DMS114 treated with DMSO at 0.1 percent for 48 hours (cell line): ENCODE measurements at regions not wholly inside any gene's neighbourhood (a gene's known extent, or its start where the extent isn't known, plus 50 kb on each side); places are given as distances from the start of the nearest gene placed in this dataset.

Source experiments
- DNase-seq: peaks from one replicate; lab custom pipeline; 2025; ENCODE audit not compliant: unreplicated experiment; lab: John Stamatoyannopoulos, UW

GRCh38 chr10:4012848-4013247, 227.8 kb upstream of the KLF6 start:
- no peak for DNase-seq

DNA sequence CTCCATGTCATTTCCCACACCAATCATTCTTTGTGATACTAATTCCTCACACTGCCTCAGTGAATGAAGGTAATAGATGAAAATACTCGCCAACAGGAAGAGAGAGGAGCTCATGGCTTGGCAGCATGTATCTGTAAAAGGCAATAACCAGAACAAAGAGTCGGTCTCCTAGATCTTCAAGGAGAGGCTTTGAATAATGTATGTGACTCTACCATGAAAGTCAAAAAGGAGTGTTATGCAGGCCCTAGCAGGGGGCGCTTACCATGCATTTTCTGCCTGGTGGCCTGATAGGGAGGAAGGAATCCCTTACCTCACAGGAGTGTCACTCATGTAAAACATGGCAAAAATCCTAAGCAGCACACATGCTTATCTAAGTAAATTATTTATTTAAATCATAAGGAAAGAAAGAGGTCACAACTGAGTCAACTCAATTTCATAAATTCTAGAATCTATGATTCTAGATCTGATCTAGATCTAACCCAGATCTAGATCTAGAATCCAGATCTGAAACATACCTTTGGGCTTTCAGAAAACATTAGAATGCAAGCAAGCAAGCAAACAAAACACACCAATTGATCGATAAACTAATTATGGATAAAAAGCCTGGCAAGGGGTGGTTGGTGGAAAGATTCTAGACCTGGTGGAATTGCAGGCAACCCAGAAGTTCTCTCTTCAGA, 226.3 kb upstream of the KLF6 start:
- no peak for DNase-seq

GRCh38 chr10:4008676-4009382, 223.8 kb upstream of the KLF6 start:
- DNase-seq, result no peak

DNA sequence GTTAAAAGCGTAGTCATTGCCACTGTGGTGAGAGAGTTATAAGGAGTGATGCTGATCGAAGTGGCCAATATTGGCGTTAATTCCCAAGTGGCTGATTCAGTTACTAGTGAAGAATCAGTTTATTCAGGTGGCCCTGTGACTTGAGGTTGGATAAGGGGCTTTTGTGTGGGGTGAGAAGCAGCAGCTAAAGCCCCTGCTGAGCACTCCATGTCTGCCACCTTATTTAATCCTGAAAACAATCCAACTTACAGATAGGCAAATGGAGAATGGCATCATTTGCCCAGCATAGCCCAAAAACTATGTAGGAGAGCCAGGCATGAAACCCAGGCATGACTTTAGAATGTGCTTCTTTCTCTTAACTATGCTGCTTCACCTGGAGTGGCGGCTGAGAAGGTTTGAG, 222.8 kb upstream of the KLF6 start:
- no peak for DNase-seq

DNA sequence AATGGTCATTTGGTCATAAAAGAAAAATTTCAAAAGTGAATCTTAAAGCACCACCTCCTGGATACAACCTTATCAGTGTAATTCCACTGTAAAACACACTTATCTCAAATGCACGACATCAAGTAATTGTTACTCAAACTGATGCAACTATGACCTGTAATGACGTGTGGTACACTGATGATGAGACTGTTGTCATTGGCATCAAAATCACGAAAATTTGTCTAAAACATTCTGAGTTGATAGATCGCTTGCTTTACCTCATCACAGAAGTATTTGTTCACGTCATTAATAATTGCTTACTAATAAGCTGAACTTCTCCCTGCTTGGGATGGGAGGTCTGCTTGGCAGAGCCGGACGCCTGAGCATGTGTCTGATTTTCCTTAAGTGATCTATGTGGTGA, 221.8 kb upstream of the KLF6 start:
- DNase-seq, result no peak

DNA sequence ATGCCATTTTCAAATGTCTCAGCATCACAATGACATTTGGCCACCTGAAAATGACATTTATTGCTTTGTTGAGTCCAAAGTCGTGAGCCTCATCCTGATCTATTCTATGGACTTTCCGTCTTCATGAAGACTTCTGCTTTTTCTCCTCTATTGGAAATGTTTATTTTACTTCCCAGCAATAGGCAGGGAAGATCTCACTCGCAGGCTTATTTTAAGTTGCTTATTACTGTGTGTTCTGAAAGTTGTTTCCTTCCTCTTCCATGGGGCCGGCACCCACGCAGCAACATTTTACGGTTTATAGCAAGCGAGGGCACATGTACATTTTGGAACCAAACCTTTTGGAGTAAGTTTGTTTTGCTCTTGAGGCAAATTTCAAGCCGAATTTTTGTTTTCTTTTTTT, 221.0 kb upstream of the KLF6 start:
- no peak for DNase-seq

- no peak for DNase-seq
Measured at GRCh38 chr10:4004990-4005389, 220.0 kb upstream of the KLF6 start.

- DNase-seq, result no peak
Measured at GRCh38 chr10:4004144-4004543, 219.1 kb upstream of the KLF6 start.

GRCh38 chr10:4003348-4003973, 218.5 kb upstream of the KLF6 start:
- DNase-seq, result no peak

DNA sequence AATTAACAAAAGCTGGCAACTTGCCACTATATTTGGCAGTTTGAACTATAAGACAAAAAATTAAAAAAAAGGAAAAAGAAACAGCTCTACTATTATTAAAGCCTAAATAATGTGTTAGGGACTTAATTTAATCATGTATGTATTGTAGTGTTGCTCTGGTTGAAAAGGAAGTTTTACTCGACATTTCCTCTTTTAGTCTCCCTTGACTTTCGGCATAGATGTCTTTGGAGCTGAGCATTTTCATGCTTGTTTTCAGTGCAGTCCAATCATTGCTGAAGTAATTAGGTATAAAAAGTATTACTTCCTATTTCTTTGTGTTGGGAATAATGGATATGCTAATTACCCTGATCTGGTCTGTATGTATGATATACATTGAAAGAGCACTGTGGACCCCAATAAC, 216.8 kb upstream of the KLF6 start:
- DNase-seq, result no peak

GRCh38 chr10:3999642-4000041, 214.6 kb upstream of the KLF6 start:
- no peak for DNase-seq

DNA sequence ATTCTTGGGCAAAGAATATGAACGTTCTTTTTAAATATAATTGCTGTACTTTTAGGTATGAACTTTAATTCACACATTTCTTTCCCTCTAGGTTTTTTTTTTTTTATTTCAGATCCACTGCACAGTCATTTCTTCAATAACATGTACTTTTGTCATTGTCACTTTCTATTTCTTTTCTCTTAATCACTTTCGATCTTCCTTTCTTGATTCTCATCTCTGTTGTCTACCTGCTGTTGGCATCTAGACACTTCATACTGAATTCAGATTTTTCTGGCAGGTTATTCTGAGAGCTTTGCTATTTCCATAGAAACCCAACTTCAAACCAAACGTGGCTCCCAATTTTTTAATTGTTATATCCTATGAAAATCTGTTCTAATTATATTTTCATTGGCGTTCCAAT, 211.7 kb upstream of the KLF6 start:
- DNase-seq, result no peak

GRCh38 chr10:3995302-3996210, 210.5 kb upstream of the KLF6 start:
- DNase-seq, result no peak

DNA sequence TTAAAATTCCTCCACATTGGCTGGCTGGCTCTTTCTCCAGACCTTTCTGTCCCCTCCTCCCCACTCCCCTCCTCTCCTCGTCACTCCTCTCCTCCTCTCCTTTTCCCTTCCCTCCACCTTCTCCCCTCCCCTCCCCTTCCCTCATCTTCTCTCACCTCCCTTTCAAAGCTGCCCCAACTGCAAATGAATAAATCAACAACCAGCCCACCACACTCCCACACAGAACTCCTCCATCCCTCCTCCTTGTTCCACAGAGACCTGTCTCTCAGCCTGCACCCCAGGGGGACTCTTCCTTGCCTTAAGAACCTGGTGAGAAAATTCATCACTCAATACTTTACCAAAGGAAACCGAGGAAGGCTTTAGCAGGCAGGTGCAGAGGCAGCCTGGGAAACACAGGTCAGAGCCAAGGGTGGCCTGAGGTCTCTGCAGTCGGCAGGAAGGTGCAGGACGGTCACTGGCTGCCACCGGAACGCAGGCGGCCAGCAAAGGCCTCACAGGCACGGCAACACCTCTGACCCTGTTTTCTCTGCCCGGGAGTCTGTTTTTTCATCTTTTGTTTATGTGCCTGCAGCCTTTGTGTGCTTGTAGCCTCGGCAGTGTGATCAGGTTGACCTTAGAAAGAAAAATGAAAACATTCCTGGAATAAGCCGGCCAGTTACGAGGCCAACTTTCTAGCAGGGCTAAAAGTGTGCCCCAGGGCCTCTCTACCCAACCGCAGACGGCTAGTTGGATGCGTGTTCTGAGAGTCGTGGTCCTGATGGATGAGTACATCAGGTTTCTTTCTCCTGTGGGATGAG, 207.6 kb upstream of the KLF6 start:
- no peak for DNase-seq

GRCh38 chr10:3990307-3990706, 205.3 kb upstream of the KLF6 start:
- DNase-seq, result no peak

DNA sequence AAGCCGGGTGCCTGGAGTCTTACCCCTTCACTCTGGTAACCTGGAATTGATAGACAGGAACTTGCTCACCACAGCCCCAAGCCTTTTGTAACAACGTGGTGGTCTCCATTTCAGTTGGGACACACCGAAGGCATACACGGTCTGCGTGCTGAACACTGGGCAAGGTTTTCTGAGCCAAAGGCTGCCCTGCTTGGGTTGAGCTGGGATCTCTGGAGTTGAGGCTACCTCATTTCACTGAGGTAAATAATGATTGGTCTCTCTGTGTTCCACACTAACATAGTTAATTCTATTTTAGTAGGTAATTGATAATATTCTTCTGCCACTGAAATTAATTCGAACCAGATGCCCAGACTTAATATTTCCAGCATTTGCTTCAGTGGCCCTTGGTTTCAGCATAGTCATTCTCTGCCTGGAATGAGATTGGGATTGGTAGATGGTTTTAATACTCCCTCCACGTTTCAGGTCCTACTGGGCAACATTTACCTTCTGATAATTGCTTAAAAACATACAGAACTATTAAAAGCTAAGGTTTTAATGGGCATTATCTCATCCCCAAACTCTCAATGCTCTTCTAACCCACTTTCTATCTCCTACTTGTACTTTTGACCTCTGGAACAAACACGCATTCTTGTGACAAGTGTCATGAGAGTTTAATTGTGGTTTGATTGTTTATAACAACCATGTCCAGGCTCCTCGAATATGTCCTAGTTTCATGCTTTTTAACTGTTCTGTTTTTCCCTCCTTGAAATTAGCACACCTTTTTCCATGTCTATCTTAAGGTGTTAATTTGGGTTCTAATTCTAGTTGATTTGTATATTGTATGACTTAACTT, 202.3 kb upstream of the KLF6 start:
- DNase-seq, result no peak

GRCh38 chr10:3986493-3987142, 201.6 kb upstream of the KLF6 start:
- DNase-seq, result no peak

- DNase-seq, result no peak
Measured at GRCh38 chr10:3982746-3983442, 197.9 kb upstream of the KLF6 start.

DNA sequence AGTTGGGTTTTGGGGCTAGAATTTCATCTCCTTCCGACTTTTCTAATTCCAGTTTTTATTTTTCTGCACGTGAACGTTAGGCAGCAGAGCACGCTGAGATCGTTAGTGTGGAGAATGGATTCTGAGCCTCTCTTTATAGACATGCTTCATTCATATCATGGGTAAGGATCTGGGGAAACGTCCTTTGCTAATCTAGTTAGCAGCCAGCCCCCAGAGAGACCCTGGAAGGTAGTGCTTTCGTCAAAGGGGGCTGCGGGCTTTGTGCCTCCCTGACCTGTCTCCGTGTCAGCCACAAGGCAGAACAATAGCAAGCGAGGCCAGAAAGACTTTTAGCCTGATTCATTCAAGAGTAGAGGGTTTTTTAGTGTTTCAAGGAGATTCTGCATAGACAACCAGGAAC, 196.3 kb upstream of the KLF6 start:
- no peak for DNase-seq
